ENCODE measurements at regions not wholly inside any gene's neighbourhood (a gene's known extent, or its start where the extent isn't known, plus 50 kb on each side); places are given as distances from the start of the nearest gene placed in this dataset.
A peak's percentile ranks its signal among the peaks of the same experiment; 100 is the strongest.
"Not testable (repeated sequence)": the region's sequence is repeated elsewhere in the genome, so short reads cannot be mapped to it uniquely, and the experiment has no call there.

- no peak for TF ChIP-seq CTCF (conservative IDR thresholded peaks at IDR 0.05; ENCODE audit: low read depth, low read length)
- peak overlapping the region; percentile 63 for H3K4me3 ChIP-seq (ENCODE audit: low read depth, low read length)
- no peak for DNase-seq (ENCODE audit: low read depth)
These were observed 135.9 kb downstream of the ZNF92 start for GRCh38 chr7:65509368-65510186.

- not testable (repeated sequence) for DNase-seq (ENCODE audit: low read depth)
- peak overlapping the region; percentile 63 for H3K4me3 ChIP-seq (ENCODE audit: low read depth, low read length)
These were observed 136.5 kb downstream of the ZNF92 start for GRCh38 chr7:65510187-65510538.

- DNase-seq (ENCODE audit: low read depth); H3K4me3 ChIP-seq (ENCODE audit: low read depth, low read length): not testable (repeated sequence)
These were observed 146.1 kb downstream of the ZNF92 start for GRCh38 chr7:65519751-65520150.

- not testable (repeated sequence) for DNase-seq (ENCODE audit: low read depth); H3K4me3 ChIP-seq (ENCODE audit: low read depth, low read length)
These were observed 172.0 kb downstream of the ZNF92 start for GRCh38 chr7:65545465-65546161.

- H3K4me3 ChIP-seq (ENCODE audit: low read depth, low read length); DNase-seq (ENCODE audit: low read depth): not testable (repeated sequence)
These were observed 176.2 kb downstream of the ZNF92 start for GRCh38 chr7:65549589-65550443.

- not testable (repeated sequence) for H3K4me3 ChIP-seq (ENCODE audit: low read depth, low read length); DNase-seq (ENCODE audit: low read depth)
These were observed 176.8 kb downstream of the ZNF92 start for GRCh38 chr7:65550444-65550809.

- not testable (repeated sequence) for H3K4me3 ChIP-seq (ENCODE audit: low read depth, low read length); DNase-seq (ENCODE audit: low read depth)
These were observed 177.4 kb downstream of the ZNF92 start for GRCh38 chr7:65551042-65551441.

- DNase-seq (ENCODE audit: low read depth); H3K4me3 ChIP-seq (ENCODE audit: low read depth, low read length): not testable (repeated sequence)
These were observed 181.2 kb downstream of the ZNF92 start for GRCh38 chr7:65554553-65555476.

GRCh38 chr7:65558584-65558983 lies 184.9 kb downstream of the ZNF92 start:
- DNase-seq (ENCODE audit: low read depth); H3K4me3 ChIP-seq (ENCODE audit: low read depth, low read length): not testable (repeated sequence)

GRCh38 chr7:65561786-65562372 lies 188.2 kb downstream of the ZNF92 start:
- not testable (repeated sequence) for H3K4me3 ChIP-seq (ENCODE audit: low read depth, low read length); DNase-seq (ENCODE audit: low read depth)

- H3K4me3 ChIP-seq (ENCODE audit: low read depth, low read length); DNase-seq (ENCODE audit: low read depth): not testable (repeated sequence)
These were observed 188.9 kb downstream of the ZNF92 start for GRCh38 chr7:65562522-65562921.

GRCh38 chr7:65563333-65563732 lies 189.7 kb downstream of the ZNF92 start:
- not testable (repeated sequence) for DNase-seq (ENCODE audit: low read depth); H3K4me3 ChIP-seq (ENCODE audit: low read depth, low read length)

- DNase-seq (ENCODE audit: low read depth); H3K4me3 ChIP-seq (ENCODE audit: low read depth, low read length): not testable (repeated sequence)
These were observed 194.6 kb downstream of the ZNF92 start for GRCh38 chr7:65568226-65568625.

- DNase-seq (ENCODE audit: low read depth); H3K4me3 ChIP-seq (ENCODE audit: low read depth, low read length): not testable (repeated sequence)
These were observed 197.3 kb downstream of the ZNF92 start for GRCh38 chr7:65570990-65571389.

- H3K4me3 ChIP-seq (ENCODE audit: low read depth, low read length); DNase-seq (ENCODE audit: low read depth): not testable (repeated sequence)
These were observed 198.9 kb downstream of the ZNF92 start for GRCh38 chr7:65572581-65572980.

GRCh38 chr7:65576370-65576769 lies 202.7 kb downstream of the ZNF92 start:
- DNase-seq (ENCODE audit: low read depth); H3K4me3 ChIP-seq (ENCODE audit: low read depth, low read length): not testable (repeated sequence)

Measured in epithelial cell of proximal tubule (primary cell).